Thoracic aorta (tissue), 2 donors: ENCODE measurements at regions not wholly inside any gene's neighbourhood (a gene's known extent, or its start where the extent isn't known, plus 50 kb on each side); places are given as distances from the start of the nearest gene placed in this dataset.

Source experiments
- ATAC-seq: fragments of 150-250 bp; one replicate; pipeline ENCODE4 v1.8.0; 2017; ENCODE audit warnings: low read depth; ENCODE audit not compliant: insufficient number of reproducible peaks, low FRiP score
- DNase-seq: peaks from one replicate; pipeline ENCODE4 v3.0.0-alpha.2; 2020; ENCODE audit warnings: low spot score
- H3K27ac ChIP-seq, 2 donors: fragments of 200-600 bp; sonication (generic); 1 replicate in 1 of 2; 2 replicates in 1 of 2; pipeline ENCODE4 v1.5.1; 2016; ENCODE audit warnings: mild to moderate bottlenecking in 2 of 2, moderate library complexity in 2 of 2
- H3K27me3 ChIP-seq: fragments of 200-600 bp; sonication (generic); replicated peaks from 2 replicates; pipeline ENCODE4 v1.6.0; 2016; ENCODE audit warnings: mild to moderate bottlenecking; ENCODE audit not compliant: insufficient read depth
- H3K36me3 ChIP-seq: fragments of 200-600 bp; sonication (generic); one replicate; pipeline ENCODE4 v1.5.1; 2016
- H3K4me1 ChIP-seq, 2 donors: fragments of 200-600 bp; sonication (generic); 1 replicate in 1 of 2; 2 replicates in 1 of 2; pipeline versions ENCODE4 v1.5.1 to v1.6.0; 2016; ENCODE audit warnings: low read depth in 2 of 2, mild to moderate bottlenecking in 1 of 2; ENCODE audit not compliant: control insufficient read depth in 1 of 2
- H3K4me3 ChIP-seq: fragments of 200-600 bp; sonication (generic); 2 replicates; pipeline ENCODE4 v1.5.1; 2016; ENCODE audit warnings: mild to moderate bottlenecking
- H3K9me3 ChIP-seq: fragments of 200-600 bp; sonication (generic); 2 replicates; pipeline ENCODE4 v1.5.1; 2016
- TF ChIP-seq, protein P1 (sequence below): fragments of 200-600 bp; sonication (generic); IDR thresholded peaks from one replicate; pipeline ENCODE4 v1.5.1; 2019; ENCODE audit warnings: antibody characterized with exemption

DNA sequence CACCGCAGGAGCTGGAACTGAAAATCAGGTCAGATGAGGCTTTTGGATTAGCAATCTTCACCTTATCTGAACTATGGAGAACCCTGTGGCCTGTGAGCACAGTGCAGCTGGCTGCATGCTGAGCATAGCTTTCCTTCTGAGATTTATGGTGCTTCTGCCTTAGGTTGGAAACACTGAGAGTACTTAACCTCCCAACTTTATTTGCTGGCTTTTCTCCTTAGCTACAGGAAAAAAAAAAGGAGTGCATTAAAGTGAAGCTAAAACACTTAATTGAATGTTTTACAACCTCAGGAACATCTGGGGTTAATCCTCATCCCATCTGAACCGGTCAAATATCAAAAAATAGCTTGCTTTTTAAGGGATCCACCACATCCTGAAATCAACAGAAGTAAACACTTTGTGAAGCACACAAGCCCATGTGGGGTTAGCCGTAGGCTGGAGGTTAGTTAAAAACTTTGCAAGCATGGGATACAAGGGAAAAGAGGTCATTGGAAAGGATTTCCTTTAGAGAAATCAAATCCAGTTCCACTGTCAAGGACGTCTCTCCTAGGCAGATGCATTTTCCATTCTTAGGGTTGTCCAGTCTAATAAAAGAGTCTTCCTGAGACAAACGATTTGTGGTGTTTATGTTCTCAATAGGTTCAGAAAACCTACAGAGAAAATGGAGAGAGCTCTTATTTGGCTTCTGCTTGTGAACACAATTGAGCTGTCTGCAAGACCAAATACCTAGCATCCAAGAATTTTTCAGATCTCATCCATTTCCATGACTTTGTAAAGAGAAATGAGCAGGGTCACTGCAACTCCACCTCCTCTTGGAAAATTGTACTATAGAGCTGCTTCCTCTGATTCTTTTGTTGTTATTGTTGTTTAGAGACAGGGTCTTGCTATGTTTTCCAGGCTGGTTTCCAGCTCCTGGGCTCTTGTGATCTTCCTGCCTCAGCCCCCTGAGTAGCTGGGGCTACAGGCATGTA is 470.4 kb upstream of the IGFBP3 start:
- H3K27me3 ChIP-seq, result no peaks in the 10 kb centered on the region
- no peaks in the 10 kb centered on the region for H3K9me3 ChIP-seq
- DNase-seq (no peak), ATAC-seq (no peak)
- no peak overlapping the region for H3K27ac ChIP-seq
- no peak overlapping the region for H3K4me3 ChIP-seq
- H3K4me1 ChIP-seq, result no peaks in the 10 kb centered on the region
- H3K36me3 ChIP-seq, result no peaks in the 10 kb centered on the region
- TF ChIP-seq, protein P1, sequence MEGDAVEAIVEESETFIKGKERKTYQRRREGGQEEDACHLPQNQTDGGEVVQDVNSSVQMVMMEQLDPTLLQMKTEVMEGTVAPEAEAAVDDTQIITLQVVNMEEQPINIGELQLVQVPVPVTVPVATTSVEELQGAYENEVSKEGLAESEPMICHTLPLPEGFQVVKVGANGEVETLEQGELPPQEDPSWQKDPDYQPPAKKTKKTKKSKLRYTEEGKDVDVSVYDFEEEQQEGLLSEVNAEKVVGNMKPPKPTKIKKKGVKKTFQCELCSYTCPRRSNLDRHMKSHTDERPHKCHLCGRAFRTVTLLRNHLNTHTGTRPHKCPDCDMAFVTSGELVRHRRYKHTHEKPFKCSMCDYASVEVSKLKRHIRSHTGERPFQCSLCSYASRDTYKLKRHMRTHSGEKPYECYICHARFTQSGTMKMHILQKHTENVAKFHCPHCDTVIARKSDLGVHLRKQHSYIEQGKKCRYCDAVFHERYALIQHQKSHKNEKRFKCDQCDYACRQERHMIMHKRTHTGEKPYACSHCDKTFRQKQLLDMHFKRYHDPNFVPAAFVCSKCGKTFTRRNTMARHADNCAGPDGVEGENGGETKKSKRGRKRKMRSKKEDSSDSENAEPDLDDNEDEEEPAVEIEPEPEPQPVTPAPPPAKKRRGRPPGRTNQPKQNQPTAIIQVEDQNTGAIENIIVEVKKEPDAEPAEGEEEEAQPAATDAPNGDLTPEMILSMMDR, result no peak

DNA sequence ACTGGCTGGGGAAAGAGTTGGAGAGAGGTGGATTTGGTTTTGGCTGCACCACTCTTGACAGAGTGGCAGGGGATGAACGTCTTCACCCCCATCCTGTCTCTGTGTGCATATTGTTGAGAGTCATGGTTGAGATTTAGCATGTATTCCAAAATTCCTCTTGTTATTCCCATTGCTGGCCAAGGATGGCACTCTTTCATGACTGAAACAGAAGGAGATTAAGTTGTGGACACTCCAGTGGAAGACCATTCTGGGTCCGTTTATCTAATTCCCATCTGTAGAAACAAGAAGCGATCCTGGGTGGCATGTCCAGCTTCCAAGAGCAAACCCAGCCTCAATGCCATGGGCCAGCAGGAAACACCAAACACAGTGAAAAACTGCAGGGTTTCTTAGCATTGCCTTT is 469.0 kb upstream of the IGFBP3 start:
- no peak for DNase-seq
- TF ChIP-seq, protein P1, result no peak
- Histone ChIP-seq H3K4me1 (no peaks in the 10 kb centered on the region), H3K4me3 (no peak overlapping the region), H3K27me3 (no peaks in the 10 kb centered on the region), H3K36me3 (no peaks in the 10 kb centered on the region), H3K9me3 (no peaks in the 10 kb centered on the region), H3K27ac (no peak overlapping the region)
- ATAC-seq, result no peak

DNA sequence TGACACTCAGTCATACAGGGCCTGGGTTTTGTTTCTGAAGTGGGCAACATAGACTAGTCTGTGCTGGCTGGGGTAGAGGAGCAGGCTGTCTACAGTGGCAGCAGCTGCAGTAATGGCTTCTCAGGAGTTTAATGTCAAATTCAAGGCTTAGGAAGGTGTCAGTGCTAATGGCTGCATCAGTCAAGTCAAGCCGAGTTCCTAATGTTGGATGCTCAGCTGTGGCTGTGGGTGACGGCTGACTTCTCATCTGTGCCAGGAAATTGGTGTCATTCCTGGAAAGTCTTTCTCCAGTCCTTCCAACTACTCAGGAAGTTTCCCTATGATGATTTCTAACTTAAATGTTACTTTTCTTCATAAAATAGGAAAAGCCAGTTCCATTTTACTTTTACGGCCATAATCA is 468.1 kb upstream of the IGFBP3 start:
- no peaks in the 10 kb centered on the region for H3K4me1 ChIP-seq
- no peak overlapping the region for H3K4me3 ChIP-seq
- TF ChIP-seq, protein P1, result no peak
- no peaks in the 10 kb centered on the region for H3K36me3 ChIP-seq
- no peaks in the 10 kb centered on the region for H3K9me3 ChIP-seq
- DNase-seq, result no peak
- no peaks in the 10 kb centered on the region for H3K27me3 ChIP-seq
- no peak overlapping the region for H3K27ac ChIP-seq
- ATAC-seq, result no peak

DNA sequence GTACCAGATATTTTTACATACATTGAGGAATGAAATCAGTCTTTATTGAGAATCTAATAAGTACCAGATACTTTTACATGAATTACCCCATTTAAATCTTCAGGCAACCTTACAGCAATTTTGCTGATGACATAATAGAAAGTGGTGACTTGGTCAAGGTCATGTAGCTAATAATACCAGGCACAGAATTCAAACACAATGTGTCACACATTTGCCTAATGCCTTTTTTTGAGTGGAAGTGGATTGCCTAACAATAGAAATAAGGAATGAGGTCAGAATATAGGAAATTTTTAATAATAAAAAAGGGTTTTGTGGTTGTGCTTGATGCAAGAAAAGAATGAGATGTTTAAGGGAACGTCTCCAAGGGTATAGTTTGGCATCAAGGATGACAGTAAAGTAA is 466.6 kb upstream of the IGFBP3 start:
- Histone ChIP-seq H3K27me3 (no peaks in the 10 kb centered on the region), H3K36me3 (no peaks in the 10 kb centered on the region), H3K4me3 (no peak overlapping the region), H3K27ac (no peak overlapping the region), H3K9me3 (no peaks in the 10 kb centered on the region), H3K4me1 (no peaks in the 10 kb centered on the region)
- no peak for DNase-seq
- ATAC-seq, result no peak
- TF ChIP-seq, protein P1, result no peak

DNA sequence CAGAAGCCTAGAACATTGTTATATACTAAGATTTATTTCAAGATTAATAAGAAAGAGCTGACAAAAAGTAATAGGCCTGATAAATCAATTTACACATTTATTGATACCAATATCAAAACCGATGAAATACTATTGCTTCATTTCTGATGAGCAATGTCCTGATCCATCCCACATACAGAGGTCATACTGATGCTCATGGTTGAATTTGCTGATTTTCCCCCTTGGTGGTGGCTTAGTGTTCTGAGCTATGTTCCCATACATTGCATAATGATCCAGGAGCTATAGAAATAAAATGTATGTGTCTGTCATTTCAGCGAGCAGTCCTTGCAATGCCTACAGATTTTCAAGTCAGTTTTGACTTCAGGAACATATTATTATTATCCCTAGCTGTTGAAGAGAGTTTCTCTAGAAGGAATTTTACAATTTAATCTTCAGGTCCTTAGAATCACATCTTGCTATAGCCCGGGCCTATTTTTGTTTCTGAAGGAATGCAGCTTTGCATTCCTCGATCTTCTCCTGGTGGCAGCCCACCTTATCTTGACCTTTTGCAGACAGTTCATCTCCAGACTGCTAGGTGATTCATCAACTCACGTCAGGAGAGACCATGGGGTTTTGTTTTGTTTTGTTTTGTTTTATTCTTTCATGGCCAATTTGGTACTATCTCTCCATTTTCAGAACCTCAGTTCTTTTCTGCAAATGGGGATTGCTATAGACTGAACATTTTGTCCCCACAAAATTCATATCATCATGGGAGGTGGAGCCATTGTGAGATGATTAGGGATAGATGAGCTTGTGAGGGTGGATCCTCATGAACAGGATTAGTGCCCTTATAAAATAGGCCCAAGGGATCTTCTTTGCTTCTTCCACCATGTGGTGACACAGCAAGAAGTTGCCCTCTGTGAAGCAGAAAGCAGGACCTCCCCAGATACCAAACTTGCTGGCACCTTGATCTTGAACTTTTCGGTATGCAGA is 465.6 kb upstream of the IGFBP3 start:
- TF ChIP-seq, protein P1, result no peak
- ATAC-seq, result no peak

More for the DNA sequence above, 465.6 kb upstream of the IGFBP3 start:
- Histone ChIP-seq H3K4me1 (no peaks in the 10 kb centered on the region), H3K27ac (no peak overlapping the region), H3K36me3 (no peaks in the 10 kb centered on the region), H3K27me3 (no peaks in the 10 kb centered on the region), H3K9me3 (no peaks in the 10 kb centered on the region), H3K4me3 (no peak overlapping the region)
- DNase-seq, result no peak
